T-helper 2 cell treated with Interferon-gamma antibody and Interleukin-4, amounts not matched to agents 5 μg/mL and 100 μg/mL, for 36 hours (primary cell): ENCODE measurements at regions not wholly inside any gene's neighbourhood (a gene's known extent, or its start where the extent isn't known, plus 50 kb on each side); places are given as distances from the start of the nearest gene placed in this dataset.
"Not testable (repeated sequence)": the region's sequence is repeated elsewhere in the genome, so short reads cannot be mapped to it uniquely, and the experiment has no call there.

Experiments used
- DNase-seq: peaks from one replicate; pipeline ENCODE4 v3.0.0; 2021; ENCODE audit warnings: low spot score
- H3K27ac Mint-ChIP-seq: one replicate; pipeline ENCODE4 v1.8.0; 2021; ENCODE audit warnings: mild to moderate bottlenecking, mixed read lengths
- H3K27me3 Mint-ChIP-seq: one replicate; pipeline ENCODE4 v1.8.0; 2021; ENCODE audit warnings: low read depth, mixed read lengths
- H3K36me3 Mint-ChIP-seq: one replicate; pipeline ENCODE4 v1.8.0; 2021; ENCODE audit warnings: low read depth, mixed read lengths
- H3K4me1 Mint-ChIP-seq: one replicate; pipeline ENCODE4 v1.8.0; 2021; ENCODE audit warnings: low read depth, mixed read lengths
- H3K4me3 Mint-ChIP-seq: one replicate; pipeline ENCODE4 v1.8.0; 2022; ENCODE audit warnings: mild to moderate bottlenecking, moderate library complexity, mixed read lengths
- H3K9me3 Mint-ChIP-seq: one replicate; pipeline ENCODE4 v1.8.0; 2021; ENCODE audit warnings: mixed read lengths

GRCh38 chr4:188411805-188412204, 272.6 kb downstream of the TRIML1 start:
- Mint-ChIP-seq H3K27ac (no peak overlapping the region), H3K9me3 (peaks cover 33% of the 10 kb centered on the region), H3K4me1 (no peaks in the 10 kb centered on the region), H3K4me3 (no peak overlapping the region), H3K27me3 (no peaks in the 10 kb centered on the region), H3K36me3 (no peaks in the 10 kb centered on the region)
- DNase-seq, result no peak

- Mint-ChIP-seq H3K9me3 (peaks cover 33% of the 10 kb centered on the region), H3K4me1 (no peaks in the 10 kb centered on the region), H3K4me3 (no peak overlapping the region), H3K27ac (no peak overlapping the region), H3K27me3 (no peaks in the 10 kb centered on the region), H3K36me3 (no peaks in the 10 kb centered on the region)
- DNase-seq, result no peak
Observed at GRCh38 chr4:188412499-188412898, 273.3 kb downstream of the TRIML1 start.

- no peaks in the 10 kb centered on the region for H3K27me3 Mint-ChIP-seq
- DNase-seq, result no peak
- H3K4me3 Mint-ChIP-seq, result no peak overlapping the region
- no peaks in the 10 kb centered on the region for H3K36me3 Mint-ChIP-seq
- no peaks in the 10 kb centered on the region for H3K4me1 Mint-ChIP-seq
- H3K27ac Mint-ChIP-seq, result no peak overlapping the region
- peaks cover 30% of the 10 kb centered on the region for H3K9me3 Mint-ChIP-seq
Observed at GRCh38 chr4:188414441-188414840, 275.2 kb downstream of the TRIML1 start.

- no peak overlapping the region for H3K27ac Mint-ChIP-seq
- H3K27me3 Mint-ChIP-seq, result no peaks in the 10 kb centered on the region
- H3K36me3 Mint-ChIP-seq, result no peaks in the 10 kb centered on the region
- peaks cover 30% of the 10 kb centered on the region for H3K9me3 Mint-ChIP-seq
- H3K4me1 Mint-ChIP-seq, result no peaks in the 10 kb centered on the region
- no peak for DNase-seq
- no peak overlapping the region for H3K4me3 Mint-ChIP-seq
Observed at GRCh38 chr4:188417181-188417580, 277.9 kb downstream of the TRIML1 start.

GRCh38 chr4:188423039-188423438, 283.8 kb downstream of the TRIML1 start:
- peaks cover 7% of the 10 kb centered on the region for H3K9me3 Mint-ChIP-seq
- no peak for DNase-seq
- no peak overlapping the region for H3K4me3 Mint-ChIP-seq
- H3K36me3 Mint-ChIP-seq, result no peaks in the 10 kb centered on the region
- no peaks in the 10 kb centered on the region for H3K27me3 Mint-ChIP-seq
- H3K27ac Mint-ChIP-seq, result no peak overlapping the region
- H3K4me1 Mint-ChIP-seq, result no peaks in the 10 kb centered on the region

- Mint-ChIP-seq H3K4me3 (no peak overlapping the region), H3K9me3 (peaks cover 25% of the 10 kb centered on the region), H3K36me3 (no peaks in the 10 kb centered on the region), H3K27me3 (no peaks in the 10 kb centered on the region), H3K4me1 (no peaks in the 10 kb centered on the region), H3K27ac (no peak overlapping the region)
- DNase-seq, result no peak
Observed at GRCh38 chr4:188428935-188429334, 289.7 kb downstream of the TRIML1 start.

- Mint-ChIP-seq H3K4me3 (no peak overlapping the region), H3K27me3 (no peaks in the 10 kb centered on the region), H3K36me3 (no peaks in the 10 kb centered on the region)
Observed at GRCh38 chr4:188429965-188430364, 290.7 kb downstream of the TRIML1 start.

GRCh38 chr4:188430384-188430783, 291.1 kb downstream of the TRIML1 start:
- no peaks in the 10 kb centered on the region for H3K4me1 Mint-ChIP-seq
- H3K9me3 Mint-ChIP-seq, result peaks cover 37% of the 10 kb centered on the region
- H3K36me3 Mint-ChIP-seq, result no peaks in the 10 kb centered on the region
- H3K4me3 Mint-ChIP-seq, result no peak overlapping the region
- H3K27ac Mint-ChIP-seq, result no peak overlapping the region
- no peak for DNase-seq
- H3K27me3 Mint-ChIP-seq, result no peaks in the 10 kb centered on the region

More at GRCh38 chr4:188429965-188430364, 290.7 kb downstream of the TRIML1 start:
- H3K27ac Mint-ChIP-seq, result no peak overlapping the region
- DNase-seq, result no peak
- no peaks in the 10 kb centered on the region for H3K4me1 Mint-ChIP-seq
- peaks cover 34% of the 10 kb centered on the region for H3K9me3 Mint-ChIP-seq

GRCh38 chr4:188432328-188432727, 293.1 kb downstream of the TRIML1 start:
- Mint-ChIP-seq H3K27ac (no peak overlapping the region), H3K4me3 (no peak overlapping the region), H3K27me3 (no peaks in the 10 kb centered on the region), H3K4me1 (no peaks in the 10 kb centered on the region), H3K36me3 (no peaks in the 10 kb centered on the region), H3K9me3 (peaks cover 42% of the 10 kb centered on the region)
- no peak for DNase-seq

GRCh38 chr4:188433741-188434315, 294.6 kb downstream of the TRIML1 start:
- no peaks in the 10 kb centered on the region for H3K4me1 Mint-ChIP-seq
- H3K27ac Mint-ChIP-seq, result no peak overlapping the region
- H3K27me3 Mint-ChIP-seq, result no peaks in the 10 kb centered on the region
- no peak overlapping the region for H3K4me3 Mint-ChIP-seq
- peaks cover 42% of the 10 kb centered on the region for H3K9me3 Mint-ChIP-seq
- no peaks in the 10 kb centered on the region for H3K36me3 Mint-ChIP-seq
- no peak for DNase-seq

- H3K27ac Mint-ChIP-seq, result no peak overlapping the region
- no peaks in the 10 kb centered on the region for H3K36me3 Mint-ChIP-seq
- no peak for DNase-seq
- no peaks in the 10 kb centered on the region for H3K27me3 Mint-ChIP-seq
- H3K4me3 Mint-ChIP-seq, result no peak overlapping the region
- H3K4me1 Mint-ChIP-seq, result no peaks in the 10 kb centered on the region
- peaks cover 46% of the 10 kb centered on the region for H3K9me3 Mint-ChIP-seq
Observed at GRCh38 chr4:188434643-188435042, 295.4 kb downstream of the TRIML1 start.

GRCh38 chr4:188435381-188435780, 296.1 kb downstream of the TRIML1 start:
- Mint-ChIP-seq H3K36me3 (no peaks in the 10 kb centered on the region), H3K4me1 (no peaks in the 10 kb centered on the region)

GRCh38 chr4:188437535-188437934, 298.3 kb downstream of the TRIML1 start:
- H3K27me3 Mint-ChIP-seq, result no peaks in the 10 kb centered on the region
- H3K9me3 Mint-ChIP-seq, result peaks cover 39% of the 10 kb centered on the region
- no peak overlapping the region for H3K27ac Mint-ChIP-seq
- no peaks in the 10 kb centered on the region for H3K36me3 Mint-ChIP-seq
- DNase-seq, result no peak
- no peaks in the 10 kb centered on the region for H3K4me1 Mint-ChIP-seq
- no peak overlapping the region for H3K4me3 Mint-ChIP-seq

More at GRCh38 chr4:188435381-188435780, 296.1 kb downstream of the TRIML1 start:
- Mint-ChIP-seq H3K27ac (no peak overlapping the region), H3K9me3 (peaks cover 46% of the 10 kb centered on the region), H3K27me3 (no peaks in the 10 kb centered on the region), H3K4me3 (no peak overlapping the region)
- DNase-seq, result no peak

GRCh38 chr4:188438391-188438824, 299.2 kb downstream of the TRIML1 start:
- not testable (repeated sequence) for H3K27me3 Mint-ChIP-seq, H3K4me3 Mint-ChIP-seq, H3K4me1 Mint-ChIP-seq, H3K27ac Mint-ChIP-seq, H3K36me3 Mint-ChIP-seq, DNase-seq
- peaks cover 34% of the 10 kb centered on the region for H3K9me3 Mint-ChIP-seq

GRCh38 chr4:188439641-188440311, 300.5 kb downstream of the TRIML1 start:
- H3K4me3 Mint-ChIP-seq, result no peak overlapping the region
- peaks cover 34% of the 10 kb centered on the region for H3K9me3 Mint-ChIP-seq
- H3K36me3 Mint-ChIP-seq, result peaks cover 1% of the 10 kb centered on the region
- no peak for DNase-seq
- H3K4me1 Mint-ChIP-seq, result no peaks in the 10 kb centered on the region
- no peak overlapping the region for H3K27ac Mint-ChIP-seq
- no peaks in the 10 kb centered on the region for H3K27me3 Mint-ChIP-seq
